ENCODE measurements at regions not wholly inside any gene's neighbourhood (a gene's known extent, or its start where the extent isn't known, plus 50 kb on each side); places are given as distances from the start of the nearest gene placed in this dataset.
"Not testable (repeated sequence)": the region's sequence is repeated elsewhere in the genome, so short reads cannot be mapped to it uniquely, and the experiment has no call there.

DNA sequence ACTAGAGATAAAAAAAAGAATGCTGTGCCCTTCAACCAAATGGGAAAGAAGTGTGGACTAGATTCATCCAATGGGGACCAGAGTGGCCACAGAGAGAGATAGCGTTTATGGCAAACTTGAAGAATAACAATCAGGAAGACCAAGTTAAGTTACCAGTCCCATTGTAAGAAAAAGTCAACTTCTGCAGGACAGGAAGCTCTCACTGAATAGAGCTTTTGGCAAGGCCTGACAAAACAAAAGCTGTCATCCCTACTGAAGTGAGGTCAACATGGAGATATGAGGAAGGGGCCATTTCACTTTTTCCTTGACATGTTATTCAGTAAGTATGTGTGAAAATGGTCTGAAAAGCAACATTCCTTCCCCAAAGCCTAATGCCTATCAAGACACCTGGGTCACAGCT is 111.8 kb upstream of the KLHL13 start:
- no peak overlapping the region for H2BK5ac ChIP-seq (ENCODE audit: low read length)
- H3K27ac ChIP-seq (ENCODE audit: low read depth, low read length), result no peak overlapping the region
- no peak overlapping the region for H3K4me2 ChIP-seq (ENCODE audit: low read length)
- H4K5ac ChIP-seq (ENCODE audit: low read length), result no peak overlapping the region
- no peak overlapping the region for H3K56ac ChIP-seq (ENCODE audit: low read length)
- H3K79me1 ChIP-seq (ENCODE audit: low read length), result no peaks in the 10 kb centered on the region
- no peak overlapping the region for H2AK5ac ChIP-seq (ENCODE audit: low read length)
- no peak overlapping the region for H2BK120ac ChIP-seq (ENCODE audit: low read depth, low read length)
- H2BK15ac ChIP-seq (replicated peaks; ENCODE audit: low read depth), result no peak overlapping the region
- no CpG with 5 or more reads among the region's 1 CpG for WGBS (ENCODE audit: extremely low coverage, insufficient coverage, low lambda C conversion rate)
- H3K79me2 ChIP-seq (ENCODE audit: control insufficient read depth, insufficient read depth, low read length), result no peaks in the 10 kb centered on the region
- no peak overlapping the region for H3K4ac ChIP-seq (ENCODE audit: low read depth, low read length)
- no peak overlapping the region for H4K8ac ChIP-seq (ENCODE audit: low read depth, low read length)
- H3K23ac ChIP-seq (ENCODE audit: low read length), result no peak overlapping the region
- H3K36me3 ChIP-seq (ENCODE audit: control insufficient read depth, insufficient read depth, low read length), result no peaks in the 10 kb centered on the region
- no peak overlapping the region for H3K9ac ChIP-seq (ENCODE audit: low read length)
- H3K27me3 ChIP-seq (ENCODE audit: insufficient read depth, low read length, poor library complexity), result no peaks in the 10 kb centered on the region
- H3K18ac ChIP-seq (ENCODE audit: low read length), result no peak overlapping the region
- H3K4me3 ChIP-seq (ENCODE audit: low read length), result no peak overlapping the region
- DNase-seq, result no peak
- no peaks in the 10 kb centered on the region for H3K4me1 ChIP-seq (ENCODE audit: control insufficient read depth, low read depth, low read length)

DNA sequence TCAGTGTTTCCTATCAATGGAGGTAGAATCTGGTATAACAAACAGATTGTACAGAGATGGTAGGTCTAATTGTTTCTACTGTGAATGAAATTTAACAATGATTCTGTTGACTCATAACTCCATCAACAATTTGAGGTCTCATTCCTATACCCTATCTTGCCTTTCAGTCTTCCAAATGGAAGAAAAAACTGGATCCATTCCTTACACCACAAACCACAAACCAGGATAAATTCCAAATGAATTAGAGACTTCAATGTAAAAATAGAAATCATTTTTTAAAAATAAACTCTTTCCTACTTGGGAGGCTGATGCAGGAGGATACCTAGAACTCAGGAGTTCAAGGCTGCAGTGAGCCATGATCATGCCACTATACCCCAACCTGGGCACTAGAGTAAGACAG is 114.4 kb upstream of the WDR44 start:
- Histone ChIP-seq H3K18ac (ENCODE audit: low read length) (no peak overlapping the region), H3K27ac (ENCODE audit: low read depth, low read length) (no peak overlapping the region), H3K79me1 (ENCODE audit: low read length) (no peaks in the 10 kb centered on the region), H3K79me2 (ENCODE audit: control insufficient read depth, insufficient read depth, low read length) (no peaks in the 10 kb centered on the region), H3K4ac (ENCODE audit: low read depth, low read length) (no peak overlapping the region), H3K4me2 (ENCODE audit: low read length) (no peak overlapping the region), H4K5ac (ENCODE audit: low read length) (no peak overlapping the region), H2AK5ac (ENCODE audit: low read length) (no peak overlapping the region), H3K9ac (ENCODE audit: low read length) (no peak overlapping the region), H3K4me1 (ENCODE audit: control insufficient read depth, low read depth, low read length) (no peaks in the 10 kb centered on the region), H2BK120ac (ENCODE audit: low read depth, low read length) (no peak overlapping the region), H3K4me3 (ENCODE audit: low read length) (no peak overlapping the region), H2BK5ac (ENCODE audit: low read length) (no peak overlapping the region), H4K8ac (ENCODE audit: low read depth, low read length) (no peak overlapping the region), H3K56ac (ENCODE audit: low read length) (no peak overlapping the region), H3K23ac (ENCODE audit: low read length) (no peak overlapping the region), H2BK15ac (replicated peaks; ENCODE audit: low read depth) (no peak overlapping the region), H3K36me3 (ENCODE audit: control insufficient read depth, insufficient read depth, low read length) (no peaks in the 10 kb centered on the region), H3K27me3 (ENCODE audit: insufficient read depth, low read length, poor library complexity) (no peaks in the 10 kb centered on the region)
- DNase-seq, result no peak

GRCh38 chrX:118239178-118239870 is 106.6 kb upstream of the WDR44 start:
- H3K23ac ChIP-seq (ENCODE audit: low read length), result no peak overlapping the region
- no peak overlapping the region for H3K18ac ChIP-seq (ENCODE audit: low read length)
- no peak overlapping the region for H2AK5ac ChIP-seq (ENCODE audit: low read length)
- no peaks in the 10 kb centered on the region for H3K27me3 ChIP-seq (ENCODE audit: insufficient read depth, low read length, poor library complexity)
- H3K9ac ChIP-seq (ENCODE audit: low read length), result no peak overlapping the region
- WGBS (ENCODE audit: extremely low coverage, insufficient coverage, low lambda C conversion rate), result no CpG with 5 or more reads among the region's 2 CpGs
- no peak overlapping the region for H3K27ac ChIP-seq (ENCODE audit: low read depth, low read length)
- H4K8ac ChIP-seq (ENCODE audit: low read depth, low read length), result no peak overlapping the region
- no peak overlapping the region for H2BK15ac ChIP-seq (replicated peaks; ENCODE audit: low read depth)
- no peak overlapping the region for H3K4me3 ChIP-seq (ENCODE audit: low read length)
- no peaks in the 10 kb centered on the region for H3K36me3 ChIP-seq (ENCODE audit: control insufficient read depth, insufficient read depth, low read length)
- DNase-seq, result no peak
- no peaks in the 10 kb centered on the region for H3K79me2 ChIP-seq (ENCODE audit: control insufficient read depth, insufficient read depth, low read length)
- H2BK5ac ChIP-seq (ENCODE audit: low read length), result no peak overlapping the region
- H4K5ac ChIP-seq (ENCODE audit: low read length), result no peak overlapping the region
- no peaks in the 10 kb centered on the region for H3K4me1 ChIP-seq (ENCODE audit: control insufficient read depth, low read depth, low read length)
- H3K4ac ChIP-seq (ENCODE audit: low read depth, low read length), result no peak overlapping the region
- no peak overlapping the region for H2BK120ac ChIP-seq (ENCODE audit: low read depth, low read length)
- no peak overlapping the region for H3K4me2 ChIP-seq (ENCODE audit: low read length)
- H3K79me1 ChIP-seq (ENCODE audit: low read length), result no peaks in the 10 kb centered on the region
- H3K56ac ChIP-seq (ENCODE audit: low read length), result no peak overlapping the region

DNA sequence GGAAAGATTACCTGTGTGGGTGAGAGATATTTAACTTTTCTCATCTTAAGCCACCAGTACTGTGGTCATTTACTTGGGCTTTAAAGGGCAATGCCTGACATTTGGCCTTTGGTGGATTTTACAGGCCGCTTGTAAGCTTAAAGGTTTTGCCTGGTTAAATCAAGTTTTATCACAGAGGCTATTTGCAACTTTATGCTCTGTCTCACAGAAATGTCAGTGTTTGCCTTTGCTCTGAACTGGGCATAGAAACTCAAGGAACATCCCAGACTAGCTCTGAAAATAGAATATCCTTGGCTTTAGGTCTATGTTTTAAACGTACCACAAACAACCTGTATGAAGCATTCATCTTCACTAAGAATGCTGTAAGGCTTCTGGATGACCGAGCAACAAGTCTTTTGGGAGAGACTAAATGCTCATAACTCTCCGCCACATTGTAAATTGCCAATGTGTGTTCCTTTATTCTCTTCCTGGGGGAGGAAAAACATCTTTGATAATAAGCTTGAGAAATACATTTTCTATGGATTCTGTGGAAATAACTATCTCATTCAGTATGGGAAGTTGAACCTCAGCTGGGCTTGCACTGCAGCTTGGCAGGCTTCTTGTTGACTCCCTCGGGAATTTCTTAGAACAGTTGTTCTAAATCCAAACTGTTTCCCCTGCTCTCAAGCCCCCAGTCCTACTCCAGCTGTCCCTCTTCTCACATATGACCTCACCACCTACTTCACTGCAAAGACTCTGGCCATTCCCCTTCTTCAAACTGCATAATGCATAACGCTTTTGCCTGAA is 105.8 kb upstream of the WDR44 start:
- no peaks in the 10 kb centered on the region for H3K36me3 ChIP-seq (ENCODE audit: control insufficient read depth, insufficient read depth, low read length)
- H2BK15ac ChIP-seq (replicated peaks; ENCODE audit: low read depth), result no peak overlapping the region
- H3K9ac ChIP-seq (ENCODE audit: low read length), result no peak overlapping the region
- no peak overlapping the region for H3K4me2 ChIP-seq (ENCODE audit: low read length)
- DNase-seq, result no peak
- H3K23ac ChIP-seq (ENCODE audit: low read length), result no peak overlapping the region
- no peak overlapping the region for H3K4ac ChIP-seq (ENCODE audit: low read depth, low read length)
- no peak overlapping the region for H3K18ac ChIP-seq (ENCODE audit: low read length)
- no peak overlapping the region for H4K5ac ChIP-seq (ENCODE audit: low read length)
- no peak overlapping the region for H3K4me3 ChIP-seq (ENCODE audit: low read length)
- no peak overlapping the region for H4K8ac ChIP-seq (ENCODE audit: low read depth, low read length)
- no peaks in the 10 kb centered on the region for H3K27me3 ChIP-seq (ENCODE audit: insufficient read depth, low read length, poor library complexity)
- no peak overlapping the region for H3K27ac ChIP-seq (ENCODE audit: low read depth, low read length)
- H2AK5ac ChIP-seq (ENCODE audit: low read length), result no peak overlapping the region
- H2BK120ac ChIP-seq (ENCODE audit: low read depth, low read length), result no peak overlapping the region
- H2BK5ac ChIP-seq (ENCODE audit: low read length), result no peak overlapping the region
- no peak overlapping the region for H3K56ac ChIP-seq (ENCODE audit: low read length)
- H3K4me1 ChIP-seq (ENCODE audit: control insufficient read depth, low read depth, low read length), result no peaks in the 10 kb centered on the region
- WGBS (ENCODE audit: extremely low coverage, insufficient coverage, low lambda C conversion rate), result no CpG with 5 or more reads among the region's 6 CpGs
- no peaks in the 10 kb centered on the region for H3K79me1 ChIP-seq (ENCODE audit: low read length)
- no peaks in the 10 kb centered on the region for H3K79me2 ChIP-seq (ENCODE audit: control insufficient read depth, insufficient read depth, low read length)

DNA sequence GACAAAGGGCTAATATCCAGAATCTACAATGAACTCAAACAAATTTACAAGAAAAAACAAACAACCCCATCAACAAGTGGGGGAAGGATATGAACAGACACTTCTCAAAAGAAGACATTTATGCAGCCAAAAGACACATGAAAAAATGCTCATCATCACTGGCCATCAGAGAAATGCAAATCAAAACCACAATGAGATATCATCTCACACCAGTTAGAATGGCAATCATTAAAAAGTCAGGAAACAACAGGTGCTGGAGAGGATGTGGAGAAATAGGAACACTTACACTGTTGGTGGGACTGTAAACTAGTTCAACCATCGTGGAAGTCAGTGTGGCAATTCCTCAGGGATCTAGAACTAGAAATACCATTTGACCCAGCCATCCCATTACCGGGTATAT is 98.9 kb upstream of the WDR44 start:
- not testable (repeated sequence) for H2AK5ac ChIP-seq (ENCODE audit: low read length); H3K79me2 ChIP-seq (ENCODE audit: control insufficient read depth, insufficient read depth, low read length); DNase-seq; H2BK15ac ChIP-seq (replicated peaks; ENCODE audit: low read depth); H3K56ac ChIP-seq (ENCODE audit: low read length); H3K18ac ChIP-seq (ENCODE audit: low read length); H2BK120ac ChIP-seq (ENCODE audit: low read depth, low read length); H3K4me2 ChIP-seq (ENCODE audit: low read length); H4K5ac ChIP-seq (ENCODE audit: low read length); H3K27me3 ChIP-seq (ENCODE audit: insufficient read depth, low read length, poor library complexity); H3K23ac ChIP-seq (ENCODE audit: low read length); H3K4me1 ChIP-seq (ENCODE audit: control insufficient read depth, low read depth, low read length); H3K36me3 ChIP-seq (ENCODE audit: control insufficient read depth, insufficient read depth, low read length); H4K8ac ChIP-seq (ENCODE audit: low read depth, low read length); H2BK5ac ChIP-seq (ENCODE audit: low read length); H3K9ac ChIP-seq (ENCODE audit: low read length); H3K4me3 ChIP-seq (ENCODE audit: low read length); H3K79me1 ChIP-seq (ENCODE audit: low read length); H3K4ac ChIP-seq (ENCODE audit: low read depth, low read length); H3K27ac ChIP-seq (ENCODE audit: low read depth, low read length)
- WGBS (ENCODE audit: extremely low coverage, insufficient coverage, low lambda C conversion rate), result no CpG with 5 or more reads among the region's 2 CpGs

- no peak overlapping the region for H4K5ac ChIP-seq (ENCODE audit: low read length)
- H2BK5ac ChIP-seq (ENCODE audit: low read length), result no peak overlapping the region
- H2BK15ac ChIP-seq (replicated peaks; ENCODE audit: low read depth), result no peak overlapping the region
- H3K4me1 ChIP-seq (ENCODE audit: control insufficient read depth, low read depth, low read length), result no peaks in the 10 kb centered on the region
- H3K4me2 ChIP-seq (ENCODE audit: low read length), result no peak overlapping the region
- H3K27ac ChIP-seq (ENCODE audit: low read depth, low read length), result no peak overlapping the region
- DNase-seq, result no peak
- H3K4me3 ChIP-seq (ENCODE audit: low read length), result no peak overlapping the region
- H3K4ac ChIP-seq (ENCODE audit: low read depth, low read length), result no peak overlapping the region
- H3K18ac ChIP-seq (ENCODE audit: low read length), result no peak overlapping the region
- H3K23ac ChIP-seq (ENCODE audit: low read length), result no peak overlapping the region
- no peaks in the 10 kb centered on the region for H3K36me3 ChIP-seq (ENCODE audit: control insufficient read depth, insufficient read depth, low read length)
- no peak overlapping the region for H3K56ac ChIP-seq (ENCODE audit: low read length)
- no peak overlapping the region for H2AK5ac ChIP-seq (ENCODE audit: low read length)
- no peak overlapping the region for H2BK120ac ChIP-seq (ENCODE audit: low read depth, low read length)
- no peaks in the 10 kb centered on the region for H3K27me3 ChIP-seq (ENCODE audit: insufficient read depth, low read length, poor library complexity)
- H3K79me2 ChIP-seq (ENCODE audit: control insufficient read depth, insufficient read depth, low read length), result no peaks in the 10 kb centered on the region
- no peak overlapping the region for H4K8ac ChIP-seq (ENCODE audit: low read depth, low read length)
- H3K79me1 ChIP-seq (ENCODE audit: low read length), result no peaks in the 10 kb centered on the region
- no peak overlapping the region for H3K9ac ChIP-seq (ENCODE audit: low read length)
Observed at GRCh38 chrX:118249146-118249545, 96.8 kb upstream of the WDR44 start.

Data from mesendoderm (in vitro differentiated cells).